H7 (cell line): ENCODE measurements at regions not wholly inside any gene's neighbourhood (a gene's known extent, or its start where the extent isn't known, plus 50 kb on each side); places are given as distances from the start of the nearest gene placed in this dataset.
"Not testable (repeated sequence)": the region's sequence is repeated elsewhere in the genome, so short reads cannot be mapped to it uniquely, and the experiment has no call there.

Source experiments
- DNase-seq: peaks from one replicate; pipeline ENCODE4 v3.0.0; 2012
- H3K27me3 ChIP-seq: 2 replicates; pipeline ENCODE4 v1.6.0; 2011; ENCODE audit warnings: mild to moderate bottlenecking, low read length; ENCODE audit not compliant: control insufficient read depth, insufficient read depth
- H3K36me3 ChIP-seq: replicated peaks from 2 replicates; pipeline ENCODE4 v1.5.1; 2011; ENCODE audit warnings: low read length; ENCODE audit not compliant: control insufficient read depth, insufficient read depth
- H3K4me3 ChIP-seq: 2 replicates; pipeline ENCODE4 v1.5.1; 2011; ENCODE audit warnings: low read depth, mild to moderate bottlenecking, control low read depth, low read length, moderate library complexity; ENCODE audit not compliant: insufficient read depth

DNA sequence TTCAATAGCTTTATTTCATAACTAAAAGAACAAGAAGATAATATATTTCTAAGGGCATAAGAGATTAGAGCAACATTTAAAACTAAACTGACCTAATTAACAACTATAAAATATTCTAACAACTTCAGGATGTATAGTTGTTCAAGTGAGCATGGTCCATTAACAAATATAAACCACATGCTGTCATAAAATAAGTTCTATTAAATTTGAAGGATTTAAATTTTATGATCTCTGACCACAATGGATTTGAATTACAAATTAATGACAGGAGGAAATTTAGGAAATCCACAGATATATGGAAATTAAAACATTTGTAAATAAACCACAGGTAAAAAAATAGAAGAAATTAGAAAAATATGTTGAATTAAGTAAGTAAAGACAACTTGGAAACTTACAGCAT lies 196.5 kb upstream of the PCDH20 start:
- Histone ChIP-seq H3K27me3 (no peaks in the 10 kb centered on the region), H3K36me3 (no peaks in the 10 kb centered on the region), H3K4me3 (no peak overlapping the region)
- no peak for DNase-seq

GRCh38 chr13:61608138-61608537 lies 192.5 kb upstream of the PCDH20 start:
- Histone ChIP-seq H3K27me3 (no peaks in the 10 kb centered on the region), H3K36me3 (no peaks in the 10 kb centered on the region; the same call in 1 of the 2 replicates), H3K4me3 (no peak overlapping the region)
- DNase-seq = peak; percentile 2

DNA sequence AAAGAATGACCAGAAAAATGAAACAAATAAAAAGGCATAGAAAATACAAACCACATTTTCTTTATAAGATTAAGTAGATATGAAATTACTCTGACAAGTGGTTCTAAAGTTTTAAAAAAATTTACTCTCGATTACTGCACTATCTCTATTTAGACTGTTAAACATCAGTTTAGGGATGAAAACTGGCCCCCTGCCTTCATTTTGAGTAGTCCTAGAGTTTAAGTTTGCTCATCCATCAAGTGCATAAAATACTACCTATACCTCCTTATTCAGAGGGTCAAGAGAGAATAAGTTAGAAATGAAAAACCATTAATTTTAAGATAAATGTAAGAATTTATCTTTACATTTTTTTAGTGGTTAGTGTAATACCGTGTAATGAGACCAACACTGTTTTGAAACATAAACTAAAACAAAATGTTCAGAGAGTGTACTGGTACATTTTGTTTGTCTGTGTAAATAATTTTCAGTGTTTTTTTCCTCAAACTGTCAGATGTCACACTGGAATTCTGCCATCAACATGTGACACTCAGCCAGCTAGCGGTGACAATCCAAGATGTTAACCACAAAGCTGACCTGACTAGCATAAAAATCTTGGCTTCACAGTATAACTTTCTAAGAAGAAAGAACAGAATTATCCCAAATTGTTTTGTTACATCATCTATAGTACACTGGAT lies 184.8 kb upstream of the PCDH20 start:
- DNase-seq = no peak

DNA sequence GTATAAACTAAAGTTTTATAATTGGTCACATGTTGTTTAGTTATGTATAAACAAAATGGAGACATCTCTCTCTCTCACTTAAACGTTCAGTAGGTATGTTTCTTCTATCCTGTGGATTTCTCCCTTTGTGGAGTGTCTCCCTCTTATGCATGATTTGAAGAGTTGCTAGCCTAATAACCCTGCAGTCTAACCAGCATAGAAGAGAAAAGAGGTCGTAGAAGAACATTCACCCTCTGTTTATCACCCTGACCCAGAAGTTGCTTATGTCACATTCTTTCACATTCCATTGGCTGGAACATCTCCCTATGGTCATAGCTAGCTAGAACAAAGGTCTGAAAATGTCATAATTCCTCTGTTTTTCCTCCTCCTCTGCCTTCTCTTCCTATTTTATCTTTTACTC lies 176.8 kb upstream of the PCDH20 start:
- H3K27me3 ChIP-seq = no peaks in the 10 kb centered on the region
- no peak for DNase-seq
- no peak overlapping the region for H3K4me3 ChIP-seq
- no peaks in the 10 kb centered on the region for H3K36me3 ChIP-seq

More for the DNA sequence above, 184.8 kb upstream of the PCDH20 start:
- H3K27me3 ChIP-seq = no peaks in the 10 kb centered on the region
- no peak overlapping the region for H3K4me3 ChIP-seq
- H3K36me3 ChIP-seq = no peaks in the 10 kb centered on the region; the same call in 1 of the 2 replicates

- no peaks in the 10 kb centered on the region for H3K27me3 ChIP-seq
- DNase-seq = no peak
- H3K4me3 ChIP-seq = no peak overlapping the region
- H3K36me3 ChIP-seq = no peaks in the 10 kb centered on the region
Measured at GRCh38 chr13:61575973-61576372, 160.3 kb upstream of the PCDH20 start.

DNA sequence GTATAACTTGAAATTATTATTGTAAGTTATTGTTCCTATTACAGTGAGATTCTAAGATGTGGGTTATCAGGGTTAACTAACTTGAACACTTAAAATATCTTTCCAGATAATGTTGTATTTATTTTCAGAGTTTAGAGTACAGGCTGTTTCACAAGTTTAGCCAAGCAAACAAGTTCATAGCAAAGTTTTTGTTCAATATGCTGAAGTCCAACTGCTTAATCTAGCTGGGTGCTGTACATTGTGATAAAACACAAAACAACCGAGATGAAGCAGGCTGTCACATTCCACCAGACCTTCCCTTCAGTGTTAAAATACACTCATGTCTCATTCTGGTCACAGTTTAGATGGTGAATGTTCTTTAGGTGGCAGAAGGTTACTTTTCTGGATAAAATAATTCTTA lies 148.0 kb upstream of the PCDH20 start:
- H3K27me3 ChIP-seq = no peaks in the 10 kb centered on the region
- no peak overlapping the region for H3K4me3 ChIP-seq
- DNase-seq = no peak
- no peaks in the 10 kb centered on the region for H3K36me3 ChIP-seq

DNA sequence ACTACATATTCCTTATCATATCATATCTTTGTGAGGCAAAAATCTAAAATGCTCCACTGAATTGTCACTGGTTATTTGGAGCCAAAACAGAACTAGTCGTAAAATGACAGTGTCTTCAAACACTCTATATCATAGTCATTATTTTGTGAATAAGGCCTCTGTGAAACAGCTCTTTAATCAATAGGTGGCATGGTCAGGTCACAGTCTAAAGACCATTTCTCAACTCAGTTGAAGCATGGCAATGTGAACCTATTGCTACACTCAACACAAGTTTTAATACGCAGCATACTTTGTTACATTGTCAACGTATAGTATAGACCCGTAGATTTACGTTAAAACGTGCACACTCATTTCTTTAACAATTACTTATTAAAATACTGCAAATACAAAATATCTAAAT lies 131.3 kb upstream of the PCDH20 start:
- Histone ChIP-seq H3K27me3 (no peaks in the 10 kb centered on the region), H3K36me3 (no peaks in the 10 kb centered on the region), H3K4me3 (no peak overlapping the region)
- DNase-seq = no peak

DNA sequence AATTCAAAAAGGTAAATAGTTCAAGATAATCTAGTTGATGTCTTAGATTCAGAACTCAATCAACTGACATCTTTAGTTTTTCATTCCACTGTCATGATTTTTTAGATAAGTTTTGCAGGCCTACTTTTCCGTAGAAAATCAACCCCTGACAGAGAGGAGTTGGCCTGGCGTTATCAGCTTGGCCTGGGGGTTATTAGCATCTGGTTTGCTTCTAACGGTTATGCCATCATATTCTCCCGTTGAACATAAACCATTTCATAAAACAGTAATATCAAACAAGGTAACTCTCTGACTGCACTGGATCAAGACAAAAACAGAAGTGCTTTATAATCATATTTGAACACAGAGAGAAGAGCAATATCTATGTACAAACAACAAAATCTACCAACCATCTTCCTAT lies 130.8 kb upstream of the PCDH20 start:
- H3K36me3 ChIP-seq = no peaks in the 10 kb centered on the region
- DNase-seq = no peak
- H3K27me3 ChIP-seq = no peaks in the 10 kb centered on the region
- H3K4me3 ChIP-seq = no peak overlapping the region

DNA sequence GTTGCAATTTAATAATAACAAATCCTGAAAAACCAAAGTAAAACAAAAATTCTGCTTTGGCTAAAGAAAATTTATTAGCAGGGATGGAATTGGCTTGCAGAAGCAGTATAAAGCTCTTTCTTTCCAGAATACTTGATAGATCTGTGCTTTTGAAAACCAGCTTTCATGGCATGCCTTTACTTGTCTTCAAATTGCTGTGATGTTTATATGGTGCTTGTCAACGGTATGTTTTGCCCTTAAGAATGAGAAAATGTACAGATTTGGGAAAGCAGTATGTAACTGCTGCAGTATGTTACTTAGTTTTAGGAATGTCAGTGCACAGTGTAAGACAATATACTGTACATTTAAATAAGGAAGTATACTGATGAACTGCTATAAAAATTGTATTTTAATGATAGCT lies 120.8 kb upstream of the PCDH20 start:
- no peaks in the 10 kb centered on the region for H3K27me3 ChIP-seq
- no peaks in the 10 kb centered on the region for H3K36me3 ChIP-seq
- no peak overlapping the region for H3K4me3 ChIP-seq
- no peak for DNase-seq

DNA sequence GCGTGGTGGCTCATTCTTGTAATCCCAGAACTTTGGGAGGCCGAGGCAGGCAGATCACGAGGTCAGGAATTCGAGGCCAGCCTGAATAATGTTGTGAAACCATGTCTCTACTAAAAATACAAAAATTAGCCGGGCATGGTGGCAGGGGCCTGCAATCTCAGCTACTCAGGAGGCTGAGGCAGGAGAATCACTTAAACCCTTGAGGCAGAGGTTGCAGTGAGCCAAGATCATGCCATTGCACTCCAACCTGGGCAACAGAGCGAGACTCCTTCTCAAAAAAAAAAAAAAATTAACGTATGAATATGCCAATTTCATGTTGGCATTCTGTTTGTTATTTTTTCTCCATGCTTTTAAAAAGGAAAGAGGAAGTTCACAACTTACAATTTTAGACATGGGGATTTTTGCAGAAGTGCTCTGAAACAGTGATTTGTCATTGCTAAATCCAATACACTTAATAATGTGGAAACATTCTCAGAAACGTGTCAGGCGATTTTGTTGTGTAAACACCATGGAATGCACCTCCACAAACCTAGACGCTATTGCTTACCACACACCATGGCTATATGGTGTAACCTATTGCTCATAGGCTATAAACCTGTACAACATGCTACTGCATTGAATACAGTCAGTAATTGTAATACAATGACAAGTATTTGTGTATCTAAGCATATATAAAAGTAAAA lies 115.9 kb upstream of the PCDH20 start:
- Histone ChIP-seq H3K27me3 (no peaks in the 10 kb centered on the region), H3K4me3 (no peak overlapping the region), H3K36me3 (no peaks in the 10 kb centered on the region)
- no peak for DNase-seq

DNA sequence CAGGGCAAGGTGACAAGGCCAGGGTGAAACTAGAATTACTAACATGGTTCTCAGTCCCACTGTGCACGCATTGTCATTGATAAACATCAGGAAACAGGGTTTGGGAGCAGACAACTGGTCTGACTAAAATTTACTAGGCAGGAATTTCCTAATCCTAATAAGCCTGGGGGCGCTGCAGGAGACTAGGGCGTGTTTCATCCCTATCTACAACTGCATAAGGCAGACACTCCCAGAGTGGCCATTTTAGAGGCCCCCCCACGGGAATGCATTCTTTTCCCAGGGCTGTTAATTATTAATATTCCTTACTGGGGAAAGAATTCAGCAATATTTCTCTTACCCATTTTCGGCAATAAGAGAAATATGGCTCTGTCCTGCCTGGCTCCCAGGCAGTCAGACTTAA lies 103.6 kb upstream of the PCDH20 start:
- H3K36me3 ChIP-seq, H3K27me3 ChIP-seq, DNase-seq, H3K4me3 ChIP-seq: not testable (repeated sequence)

- Histone ChIP-seq H3K36me3 (no peaks in the 10 kb centered on the region), H3K27me3 (no peaks in the 10 kb centered on the region), H3K4me3 (no peak overlapping the region)
- no peak for DNase-seq
Measured at GRCh38 chr13:61508936-61509335, 93.3 kb upstream of the PCDH20 start.

DNA sequence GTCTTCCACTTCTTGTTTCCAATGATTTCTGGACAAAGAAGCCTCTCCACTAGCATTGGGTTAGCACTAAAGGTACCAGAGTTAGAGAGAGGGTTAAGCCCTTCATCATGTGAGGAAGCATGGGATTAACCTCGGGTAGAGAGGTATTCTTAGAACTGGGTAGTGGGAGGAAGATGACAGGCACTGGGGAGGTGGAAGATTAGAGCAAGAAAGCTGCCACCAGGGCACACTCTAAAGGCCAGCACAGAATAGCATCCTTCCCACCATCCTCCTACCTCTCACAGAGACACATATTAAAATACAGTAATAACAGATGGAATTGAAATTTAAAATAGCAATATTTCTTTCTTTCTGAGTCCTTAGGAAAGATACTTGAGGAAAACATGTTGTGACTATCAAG lies 84.5 kb upstream of the PCDH20 start:
- Histone ChIP-seq H3K27me3 (no peaks in the 10 kb centered on the region), H3K36me3 (no peaks in the 10 kb centered on the region), H3K4me3 (no peak overlapping the region)
- no peak for DNase-seq

- DNase-seq = no peak
- Histone ChIP-seq H3K27me3 (no peaks in the 10 kb centered on the region), H3K4me3 (no peak overlapping the region), H3K36me3 (no peaks in the 10 kb centered on the region)
Measured at GRCh38 chr13:61495648-61496047, 80.0 kb upstream of the PCDH20 start.

GRCh38 chr13:61493556-61493955 lies 77.9 kb upstream of the PCDH20 start:
- H3K27me3 ChIP-seq, H3K36me3 ChIP-seq: not testable (repeated sequence)

More at GRCh38 chr13:61493556-61493955, 77.9 kb upstream of the PCDH20 start:
- not testable (repeated sequence) for H3K4me3 ChIP-seq, DNase-seq
